Heart left ventricle (tissue), 13 donors: ENCODE measurements at regions not wholly inside any gene's neighbourhood (a gene's known extent, or its start where the extent isn't known, plus 50 kb on each side); places are given as distances from the start of the nearest gene placed in this dataset.

ENCODE experiments used
- POLR2A ChIP-seq, 2 donors: fragments of 450-650 bp; IDR thresholded peaks; one replicate each; pipeline ENCODE4 v1.6.1; 2017; ENCODE audit warnings: antibody characterized with exemption in 2 of 2, mild to moderate bottlenecking in 2 of 2, moderate library complexity in 2 of 2
- TF ChIP-seq, protein P1 (sequence below), 12 donors: fragments of 200-600 bp; sonication (generic) in 4 of 12; IDR thresholded peaks; one replicate each; pipeline versions ENCODE4 v1.5.0 to v1.8.0; 2018 to 2022; ENCODE audit warnings: antibody characterized with exemption in 12 of 12, mild to moderate bottlenecking in 5 of 12
- donor health status: ischemic (EF 13 %, LVEDD 7.1; RV severe dilation, severe dysfunction).
- donor health status: DM: no; HTN: yes; CAD: no.
- donor health status: DM: no; HTN: no; CAD: no.
- donor health status: ischemic (EF 25% LVEDD 6.9; RV normal size, moderate dysfunction).
- donor health status: ischemic (EF 25% LVEDD 5.7; RV mildly dilated, moderate dysfunction).
- donor health status: ischemic (EF 35%, LVEDD 5.7; RV mildly dilated, moderate dysfunction).
- donor health status: nonischemic (EF 11% LVEDD 7.7; RV severe dilation, severe dysfunction).
- donor health status: DM: yes; HTN: yes; CAD: no.
- donor health status: PGD.
- donor health status: ischemic (EF 29% LVEDD 5.4; RV normal size, mild dysfunction).
- donor health status: nonischemic (EF 23%, LVEDD 6.1; RV moderate dilation, normal function).

GRCh38 chr2:163011000-163011399 is 172.4 kb upstream of the KCNH7 start:
- TF ChIP-seq, protein P1, sequence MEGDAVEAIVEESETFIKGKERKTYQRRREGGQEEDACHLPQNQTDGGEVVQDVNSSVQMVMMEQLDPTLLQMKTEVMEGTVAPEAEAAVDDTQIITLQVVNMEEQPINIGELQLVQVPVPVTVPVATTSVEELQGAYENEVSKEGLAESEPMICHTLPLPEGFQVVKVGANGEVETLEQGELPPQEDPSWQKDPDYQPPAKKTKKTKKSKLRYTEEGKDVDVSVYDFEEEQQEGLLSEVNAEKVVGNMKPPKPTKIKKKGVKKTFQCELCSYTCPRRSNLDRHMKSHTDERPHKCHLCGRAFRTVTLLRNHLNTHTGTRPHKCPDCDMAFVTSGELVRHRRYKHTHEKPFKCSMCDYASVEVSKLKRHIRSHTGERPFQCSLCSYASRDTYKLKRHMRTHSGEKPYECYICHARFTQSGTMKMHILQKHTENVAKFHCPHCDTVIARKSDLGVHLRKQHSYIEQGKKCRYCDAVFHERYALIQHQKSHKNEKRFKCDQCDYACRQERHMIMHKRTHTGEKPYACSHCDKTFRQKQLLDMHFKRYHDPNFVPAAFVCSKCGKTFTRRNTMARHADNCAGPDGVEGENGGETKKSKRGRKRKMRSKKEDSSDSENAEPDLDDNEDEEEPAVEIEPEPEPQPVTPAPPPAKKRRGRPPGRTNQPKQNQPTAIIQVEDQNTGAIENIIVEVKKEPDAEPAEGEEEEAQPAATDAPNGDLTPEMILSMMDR (IDR thresholded peaks at IDR 0.05), result no peak
- TF ChIP-seq POLR2A (IDR thresholded peaks at IDR 0.05), result no peak
